Endodermal cell (in vitro differentiated cells): ENCODE measurements at regions not wholly inside any gene's neighbourhood (a gene's known extent, or its start where the extent isn't known, plus 50 kb on each side); places are given as distances from the start of the nearest gene placed in this dataset.

Source experiments
- DNase-seq: peaks from one replicate; pipeline ENCODE4 v3.0.0-alpha.2; 2017
- H3K27ac ChIP-seq: 2 replicates; pipeline ENCODE4 v1.5.1; 2013; ENCODE audit warnings: mild to moderate bottlenecking, low read depth, low read length, moderate library complexity
- H3K27me3 ChIP-seq: 2 replicates; pipeline ENCODE4 v1.6.1; 2013; ENCODE audit warnings: mild to moderate bottlenecking, low read length, moderate library complexity; ENCODE audit not compliant: insufficient read depth, control insufficient read depth, poor library complexity, severe bottlenecking
- H3K36me3 ChIP-seq: 2 replicates; pipeline ENCODE4 v1.7.0; 2013; ENCODE audit warnings: mild to moderate bottlenecking, low read length, moderate library complexity; ENCODE audit not compliant: control insufficient read depth, insufficient read depth
- H3K4me1 ChIP-seq: one replicate; pipeline ENCODE4 v1.7.0; 2013; ENCODE audit warnings: low read length; ENCODE audit not compliant: control insufficient read depth, insufficient read depth
- H3K4me3 ChIP-seq: 2 replicates; pipeline ENCODE4 v1.5.1; 2013; ENCODE audit warnings: mild to moderate bottlenecking, low read length, moderate library complexity
- H3K9ac ChIP-seq: 2 replicates; pipeline ENCODE4 v1.6.1; 2013; ENCODE audit warnings: mild to moderate bottlenecking, low read length, moderate library complexity; ENCODE audit not compliant: poor library complexity, severe bottlenecking; ENCODE audit errors: extremely low read depth
- H3K9me3 ChIP-seq: 2 replicates; pipeline ENCODE4 v1.6.1; 2013; ENCODE audit warnings: mild to moderate bottlenecking, low read length, moderate library complexity; ENCODE audit not compliant: control insufficient read depth
- H3K27ac Mint-ChIP-seq: 2 replicates; pipeline ENCODE4 v1.8.0; 2020; ENCODE audit warnings: mixed read lengths
- H3K27me3 Mint-ChIP-seq: 2 replicates; pipeline ENCODE4 v1.8.0; 2021; ENCODE audit warnings: mild to moderate bottlenecking, mixed read lengths; ENCODE audit not compliant: insufficient read depth
- H3K36me3 Mint-ChIP-seq: 2 replicates; pipeline ENCODE4 v1.8.0; 2020; ENCODE audit warnings: low read depth, mixed read lengths
- H3K4me1 Mint-ChIP-seq: 2 replicates; pipeline ENCODE4 v1.8.0; 2020; ENCODE audit warnings: mixed read lengths
- H3K4me3 Mint-ChIP-seq: 2 replicates; pipeline ENCODE4 v1.8.0; 2020; ENCODE audit warnings: mild to moderate bottlenecking, moderate library complexity, mixed read lengths
- H3K9me3 Mint-ChIP-seq: 2 replicates; pipeline ENCODE4 v1.8.0; 2020; ENCODE audit warnings: mild to moderate bottlenecking, mixed read lengths
- WGBS, 2 experiments: methylation state at CpG; one replicate each; pipeline versions ENCODE4 v1.1.5 to v1.1.7; 2013; ENCODE audit warnings: missing lambda C conversion rate in 2 of 2, mixed read lengths in 1 of 2; ENCODE audit not compliant: insufficient coverage in 1 of 2, insufficient read length in 1 of 2; 5-methylcytosine and 5-hydroxymethylcytosine counted together
- TF ChIP-seq, protein P1 (sequence below): fragments of 200-600 bp; sonication (generic); conservative IDR thresholded peaks from 2 replicates; pipeline ENCODE4 v1.5.0; 2021; ENCODE audit warnings: antibody characterized with exemption, mild to moderate bottlenecking

DNA sequence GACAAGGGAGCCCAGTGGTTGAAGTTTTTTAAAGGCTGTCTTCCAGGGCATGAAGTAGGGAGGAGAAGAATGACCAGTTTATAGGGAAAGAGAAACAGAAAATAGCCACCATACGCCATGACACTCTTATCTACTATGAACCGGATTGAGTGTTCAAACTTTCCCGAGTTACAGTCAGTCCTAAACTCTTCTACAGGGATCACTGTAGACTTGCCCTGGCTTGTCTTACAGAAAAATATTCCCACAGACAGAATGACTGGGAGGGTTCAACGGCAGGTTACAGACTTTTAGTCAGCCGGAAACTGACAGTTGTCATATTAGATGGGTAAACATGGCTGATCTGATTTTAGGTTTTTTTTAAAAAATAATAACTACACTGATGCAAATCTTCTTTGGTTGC, 662.5 kb upstream of the SOX9 start:
- H3K9me3 Mint-ChIP-seq: no peaks in the 10 kb centered on the region
- H3K9me3 ChIP-seq: no peaks in the 10 kb centered on the region
- H3K4me1 ChIP-seq: no peaks in the 10 kb centered on the region
- H3K36me3 Mint-ChIP-seq: no peaks in the 10 kb centered on the region
- no peak for DNase-seq
- no peak overlapping the region for H3K27ac Mint-ChIP-seq
- TF ChIP-seq, protein P1, sequence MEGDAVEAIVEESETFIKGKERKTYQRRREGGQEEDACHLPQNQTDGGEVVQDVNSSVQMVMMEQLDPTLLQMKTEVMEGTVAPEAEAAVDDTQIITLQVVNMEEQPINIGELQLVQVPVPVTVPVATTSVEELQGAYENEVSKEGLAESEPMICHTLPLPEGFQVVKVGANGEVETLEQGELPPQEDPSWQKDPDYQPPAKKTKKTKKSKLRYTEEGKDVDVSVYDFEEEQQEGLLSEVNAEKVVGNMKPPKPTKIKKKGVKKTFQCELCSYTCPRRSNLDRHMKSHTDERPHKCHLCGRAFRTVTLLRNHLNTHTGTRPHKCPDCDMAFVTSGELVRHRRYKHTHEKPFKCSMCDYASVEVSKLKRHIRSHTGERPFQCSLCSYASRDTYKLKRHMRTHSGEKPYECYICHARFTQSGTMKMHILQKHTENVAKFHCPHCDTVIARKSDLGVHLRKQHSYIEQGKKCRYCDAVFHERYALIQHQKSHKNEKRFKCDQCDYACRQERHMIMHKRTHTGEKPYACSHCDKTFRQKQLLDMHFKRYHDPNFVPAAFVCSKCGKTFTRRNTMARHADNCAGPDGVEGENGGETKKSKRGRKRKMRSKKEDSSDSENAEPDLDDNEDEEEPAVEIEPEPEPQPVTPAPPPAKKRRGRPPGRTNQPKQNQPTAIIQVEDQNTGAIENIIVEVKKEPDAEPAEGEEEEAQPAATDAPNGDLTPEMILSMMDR: no peak
- H3K36me3 ChIP-seq: no peaks in the 10 kb centered on the region
- H3K9ac ChIP-seq: no peak overlapping the region
- H3K27me3 ChIP-seq: no peaks in the 10 kb centered on the region
- no peak overlapping the region for H3K27ac ChIP-seq
- no peak overlapping the region for H3K4me3 Mint-ChIP-seq
- no peak overlapping the region for H3K4me3 ChIP-seq
- WGBS, 2 experiments: 83 to 84% methylated on average over 1 to 5 of the region's 5 CpGs
- H3K4me1 Mint-ChIP-seq: peaks cover 13% of the 10 kb centered on the region
- peaks cover 3% of the 10 kb centered on the region for H3K27me3 Mint-ChIP-seq

DNA sequence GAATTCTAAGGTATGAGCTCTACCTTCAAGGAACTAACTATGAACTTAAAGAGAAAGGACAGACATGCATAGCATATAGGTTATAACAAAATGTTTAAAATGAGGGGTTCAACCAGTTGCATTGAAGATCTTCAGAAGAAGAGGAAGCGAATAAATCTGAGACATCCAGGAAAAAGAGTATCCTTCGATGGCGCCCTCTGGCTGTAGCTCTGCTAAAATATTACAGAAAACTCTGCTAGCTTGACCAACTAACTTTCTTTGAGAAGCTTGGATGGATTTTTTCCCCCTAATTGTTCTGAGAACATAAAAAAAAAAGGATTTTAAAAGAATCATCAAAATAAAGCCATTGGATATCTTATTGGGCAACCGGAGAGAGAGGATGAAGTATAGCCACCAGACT, 659.9 kb upstream of the SOX9 start:
- WGBS, 2 experiments: 86 to 94% methylated on average over 4 of the region's 4 CpGs
- no peak overlapping the region for H3K9ac ChIP-seq
- no peak overlapping the region for H3K4me3 Mint-ChIP-seq
- H3K27me3 ChIP-seq: no peaks in the 10 kb centered on the region
- H3K9me3 ChIP-seq: no peaks in the 10 kb centered on the region
- no peaks in the 10 kb centered on the region for H3K36me3 Mint-ChIP-seq
- H3K27ac Mint-ChIP-seq: no peak overlapping the region
- TF ChIP-seq, protein P1: peak; percentile 82
- H3K4me3 ChIP-seq: no peak overlapping the region
- H3K4me1 Mint-ChIP-seq: peaks cover 16% of the 10 kb centered on the region
- H3K27ac ChIP-seq: peak overlapping the region; percentile 19
- no peaks in the 10 kb centered on the region for H3K36me3 ChIP-seq
- peak; percentile 85 for DNase-seq
- H3K9me3 Mint-ChIP-seq: no peaks in the 10 kb centered on the region
- H3K4me1 ChIP-seq: no peaks in the 10 kb centered on the region
- H3K27me3 Mint-ChIP-seq: peaks cover 8% of the 10 kb centered on the region

DNA sequence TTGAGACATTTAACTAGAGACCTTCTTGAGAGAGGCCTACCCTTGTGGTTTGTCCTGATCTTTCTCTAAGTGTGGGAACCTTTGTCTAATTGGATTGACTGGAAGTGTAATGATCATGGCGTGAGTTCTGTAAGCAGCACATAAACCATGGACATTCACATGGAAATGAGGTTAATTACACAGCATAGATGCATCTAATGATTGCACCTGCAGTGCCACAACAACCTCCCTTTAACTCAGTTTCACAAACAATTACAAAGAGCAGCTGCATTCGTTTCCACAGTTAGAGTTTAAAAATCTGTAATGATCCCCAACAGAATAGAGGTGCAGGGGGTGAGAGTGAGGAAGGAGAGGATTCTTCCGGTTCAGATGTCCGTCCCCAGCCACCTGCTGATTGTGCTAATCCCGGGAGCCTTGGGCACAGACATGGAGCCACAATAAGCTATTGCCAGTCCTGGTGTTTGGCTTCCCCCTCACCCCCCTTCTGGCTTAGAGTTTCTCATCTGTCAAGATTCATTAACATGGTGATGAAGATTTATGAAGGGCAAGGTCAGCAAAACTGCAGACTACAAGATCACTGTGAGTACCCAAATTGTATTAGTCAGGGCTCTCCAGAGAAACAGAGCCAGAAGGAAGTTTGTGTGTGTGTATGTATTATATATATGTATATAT, 659.2 kb upstream of the SOX9 start:
- Histone ChIP-seq H3K4me3 (no peak overlapping the region), H3K27ac (peak overlapping the region; percentile 19), H3K36me3 (no peaks in the 10 kb centered on the region), H3K9ac (no peak overlapping the region), H3K27me3 (no peaks in the 10 kb centered on the region), H3K9me3 (no peaks in the 10 kb centered on the region), H3K4me1 (no peaks in the 10 kb centered on the region)
- Mint-ChIP-seq H3K27me3 (peaks cover 8% of the 10 kb centered on the region), H3K27ac (no peak overlapping the region), H3K36me3 (no peaks in the 10 kb centered on the region), H3K4me3 (no peak overlapping the region), H3K4me1 (peaks cover 16% of the 10 kb centered on the region), H3K9me3 (no peaks in the 10 kb centered on the region)
- TF ChIP-seq, protein P1: no peak
- no peak for DNase-seq
- 75 to 92% methylated on average over 2 to 5 of the region's 5 CpGs for WGBS, 2 experiments
